ENCODE measurements at regions not wholly inside any gene's neighbourhood (a gene's known extent, or its start where the extent isn't known, plus 50 kb on each side); places are given as distances from the start of the nearest gene placed in this dataset.
"Not testable (repeated sequence)": the region's sequence is repeated elsewhere in the genome, so short reads cannot be mapped to it uniquely, and the experiment has no call there.

DNA sequence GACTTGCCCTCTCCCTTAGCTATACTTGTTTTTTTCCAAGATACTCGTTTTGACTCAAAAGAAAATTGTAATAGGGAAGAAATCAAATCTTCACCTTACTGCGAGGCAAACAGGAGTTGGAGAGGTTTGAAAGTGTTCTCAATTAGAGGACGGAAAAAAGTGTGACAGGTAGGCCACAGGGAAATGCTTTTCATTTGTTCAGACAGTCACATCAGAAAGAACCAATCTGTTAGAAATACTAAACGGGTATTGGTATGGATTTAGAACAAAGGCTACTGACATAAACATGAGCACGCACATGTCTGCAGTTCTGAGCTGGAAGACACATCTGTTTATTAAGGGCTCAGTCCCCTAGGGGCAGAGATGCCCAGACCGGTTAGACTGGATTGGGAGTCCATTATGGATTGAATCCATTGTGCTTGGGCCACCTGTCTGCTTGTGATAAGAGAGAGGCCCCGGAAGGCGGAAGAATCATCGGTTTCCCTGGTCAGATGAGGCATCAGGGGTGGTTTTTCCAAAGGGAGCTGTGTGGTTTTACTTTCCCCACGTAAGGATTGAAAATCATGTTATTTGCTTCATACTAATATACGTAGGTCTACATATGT lies 220.9 kb upstream of the MYLIP start:
- H3K36me3 ChIP-seq (ENCODE audit: control insufficient read depth in 1 of 2, insufficient read depth in 2 of 2, low read length in 2 of 2) = no peaks in the 10 kb centered on the region
- no peaks in the 10 kb centered on the region for H3K9me3 ChIP-seq (ENCODE audit: control insufficient read depth in 1 of 2, insufficient read depth in 1 of 2, low read depth in 1 of 2, low read length in 2 of 2)
- no peaks in the 10 kb centered on the region for H3K9me2 ChIP-seq (ENCODE audit: insufficient read depth)
- H3K79me2 ChIP-seq (ENCODE audit: insufficient read depth, low read length) = no peaks in the 10 kb centered on the region
- no TSS peak for BruUV-seq (replicated peaks)
- ChIA-PET CTCF (no interaction called here), POLR2A (no interaction called here), RAD21 (ENCODE audit: low non-redundant PET in 1 of 2, low total read pairs in 2 of 2, uncharacterized antibody in 2 of 2, unreplicated experiment in 2 of 2) (no interaction called here)
- no peak for TF ChIP-seq ZFX (IDR thresholded peaks at IDR 0.05)
- TF ChIP-seq TCF7L2 (IDR thresholded peaks at IDR 0.05; ENCODE audit: borderline replicate concordance, extremely low read depth, insufficient read depth, insufficient read length) = no peak
- no peak for TF ChIP-seq MAX (IDR thresholded peaks at IDR 0.05)
- TF ChIP-seq, protein P1, sequence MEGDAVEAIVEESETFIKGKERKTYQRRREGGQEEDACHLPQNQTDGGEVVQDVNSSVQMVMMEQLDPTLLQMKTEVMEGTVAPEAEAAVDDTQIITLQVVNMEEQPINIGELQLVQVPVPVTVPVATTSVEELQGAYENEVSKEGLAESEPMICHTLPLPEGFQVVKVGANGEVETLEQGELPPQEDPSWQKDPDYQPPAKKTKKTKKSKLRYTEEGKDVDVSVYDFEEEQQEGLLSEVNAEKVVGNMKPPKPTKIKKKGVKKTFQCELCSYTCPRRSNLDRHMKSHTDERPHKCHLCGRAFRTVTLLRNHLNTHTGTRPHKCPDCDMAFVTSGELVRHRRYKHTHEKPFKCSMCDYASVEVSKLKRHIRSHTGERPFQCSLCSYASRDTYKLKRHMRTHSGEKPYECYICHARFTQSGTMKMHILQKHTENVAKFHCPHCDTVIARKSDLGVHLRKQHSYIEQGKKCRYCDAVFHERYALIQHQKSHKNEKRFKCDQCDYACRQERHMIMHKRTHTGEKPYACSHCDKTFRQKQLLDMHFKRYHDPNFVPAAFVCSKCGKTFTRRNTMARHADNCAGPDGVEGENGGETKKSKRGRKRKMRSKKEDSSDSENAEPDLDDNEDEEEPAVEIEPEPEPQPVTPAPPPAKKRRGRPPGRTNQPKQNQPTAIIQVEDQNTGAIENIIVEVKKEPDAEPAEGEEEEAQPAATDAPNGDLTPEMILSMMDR (IDR thresholded peaks at IDR 0.05 in 2 of 3, conservative IDR thresholded peaks at IDR 0.05 in 1 of 3; ENCODE audit: borderline replicate concordance in 1 of 3, insufficient read depth in 1 of 3, low read depth in 2 of 3, low read length in 2 of 3) = no peak
- no peak for TF ChIP-seq POLR2AphosphoS5 (IDR thresholded peaks at IDR 0.05; ENCODE audit: low read depth, low read length)
- TF ChIP-seq YY1 (IDR thresholded peaks at IDR 0.05; ENCODE audit: extremely low read depth, insufficient replicate concordance, low read depth, low read length) = no peak
- TF ChIP-seq EZH2 (IDR thresholded peaks at IDR 0.05) = no peak
- TF ChIP-seq FOSL1 (IDR thresholded peaks at IDR 0.05; ENCODE audit: low read depth) = no peak
- no peak for TF ChIP-seq RAD21 (IDR thresholded peaks at IDR 0.05; ENCODE audit: low read depth)
- TF ChIP-seq SRF (IDR thresholded peaks at IDR 0.05; ENCODE audit: low read depth) = no peak
- no peak for TF ChIP-seq SIN3A (IDR thresholded peaks at IDR 0.05; ENCODE audit: low read depth)
- no peak for TF ChIP-seq CBX3 (IDR thresholded peaks at IDR 0.05; ENCODE audit: low read depth)
- no peak for TF ChIP-seq JUND (IDR thresholded peaks at IDR 0.05)
- TF ChIP-seq ELF1 (IDR thresholded peaks at IDR 0.05; ENCODE audit: borderline replicate concordance, low read depth) = no peak
- TF ChIP-seq ZNF274 (IDR thresholded peaks at IDR 0.05; ENCODE audit: low read depth, low read length) = no peak
- TF ChIP-seq POLR2A (IDR thresholded peaks at IDR 0.05; ENCODE audit: borderline replicate concordance, extremely low read depth, insufficient read depth, insufficient read length) = no peak
- no peak overlapping the region for H2AFZ ChIP-seq (ENCODE audit: low read depth, low read length, poor library complexity, severe bottlenecking)
- no peak overlapping the region for H3K4me3 ChIP-seq (replicated peaks in 1 of 2; ENCODE audit: low read depth in 1 of 2, low read length in 2 of 2)
- no peak for ATAC-seq
- no peak overlapping the region for H3K27ac ChIP-seq (ENCODE audit: low read depth, low read length)
- no peak overlapping the region for H3K9ac ChIP-seq (ENCODE audit: low read length)
- H3K27me3 ChIP-seq (ENCODE audit: insufficient read depth, low read length) = no peaks in the 10 kb centered on the region
- DNase-seq (ENCODE audit: low read depth, low spot score) = no peak
- no peak overlapping the region for H3K4me2 ChIP-seq (ENCODE audit: low read length)
- intact Hi-C loops (cut with micrococcal nuclease) = no loop called here
- no peaks in the 10 kb centered on the region for H4K20me1 ChIP-seq (ENCODE audit: insufficient read depth)
- no peaks in the 10 kb centered on the region for H3K4me1 ChIP-seq (ENCODE audit: control insufficient read depth in 1 of 2, insufficient read depth in 2 of 2, low read length in 2 of 2)

- intact Hi-C loops (cut with micrococcal nuclease); H3K36me3 ChIP-seq (ENCODE audit: control insufficient read depth in 1 of 2, insufficient read depth in 2 of 2, low read length in 2 of 2); RAD21 ChIA-PET (ENCODE audit: low non-redundant PET in 1 of 2, low total read pairs in 2 of 2, uncharacterized antibody in 2 of 2, unreplicated experiment in 2 of 2); H3K79me2 ChIP-seq (ENCODE audit: insufficient read depth, low read length); H3K4me3 ChIP-seq (replicated peaks in 1 of 2; ENCODE audit: low read depth in 1 of 2, low read length in 2 of 2); POLR2A ChIA-PET; H3K27ac ChIP-seq (ENCODE audit: low read depth, low read length); H4K20me1 ChIP-seq (ENCODE audit: insufficient read depth); H3K4me2 ChIP-seq (ENCODE audit: low read length); H3K27me3 ChIP-seq (ENCODE audit: insufficient read depth, low read length); H2AFZ ChIP-seq (ENCODE audit: low read depth, low read length, poor library complexity, severe bottlenecking); H3K9ac ChIP-seq (ENCODE audit: low read length); CTCF ChIA-PET; BruUV-seq (replicated peaks); ATAC-seq; DNase-seq (ENCODE audit: low read depth, low spot score); H3K9me2 ChIP-seq (ENCODE audit: insufficient read depth); H3K9me3 ChIP-seq (ENCODE audit: control insufficient read depth in 1 of 2, insufficient read depth in 1 of 2, low read depth in 1 of 2, low read length in 2 of 2); H3K4me1 ChIP-seq (ENCODE audit: control insufficient read depth in 1 of 2, insufficient read depth in 2 of 2, low read length in 2 of 2): not testable (repeated sequence)
These were observed 221.5 kb upstream of the MYLIP start for GRCh38 chr6:15907220-15907913.
